GM12891 (cell line): ENCODE measurements at regions not wholly inside any gene's neighbourhood (a gene's known extent, or its start where the extent isn't known, plus 50 kb on each side); places are given as distances from the start of the nearest gene placed in this dataset.
"Not testable (repeated sequence)": the region's sequence is repeated elsewhere in the genome, so short reads cannot be mapped to it uniquely, and the experiment has no call there.

Source experiments
- DNase-seq: peaks from one replicate; pipeline ENCODE4 v3.0.0; 2011; ENCODE audit warnings: low spot score; ENCODE audit not compliant: insufficient read length
- FAIRE-seq: peaks from 2 replicates; lab custom pipeline; 2011; peaks lifted over from hg19 to GRCh38; lab: Jason Lieb, UNC
- PAX5 ChIP-seq: IDR thresholded peaks from 2 replicates; pipeline ENCODE4 v1.6.1; 2011; ENCODE audit warnings: low read length, moderate library complexity, mild to moderate bottlenecking; ENCODE audit not compliant: insufficient read depth, severe bottlenecking
- POLR2A ChIP-seq: IDR thresholded peaks from 2 replicates; pipeline ENCODE4 v1.6.1; 2011; ENCODE audit warnings: low read depth, low read length, control low read depth
- POLR2AphosphoS5 ChIP-seq: IDR thresholded peaks from 2 replicates; pipeline ENCODE4 v1.6.1; 2011; ENCODE audit warnings: low read depth, low read length, control low read depth
- POU2F2 ChIP-seq: IDR thresholded peaks from 2 replicates; pipeline ENCODE4 v1.6.1; 2011; ENCODE audit warnings: low read depth, mild to moderate bottlenecking, control low read depth, low read length, moderate library complexity
- SPI1 ChIP-seq: IDR thresholded peaks from 2 replicates; pipeline ENCODE4 v1.6.1; 2011; ENCODE audit warnings: low read depth, low read length, control low read depth
- TAF1 ChIP-seq: IDR thresholded peaks from 2 replicates; pipeline ENCODE4 v1.6.1; 2011; ENCODE audit warnings: low read depth, low read length, control low read depth

GRCh38 chr3:132135628-132136333, 101.0 kb upstream of the CPNE4 start:
- TF ChIP-seq TAF1 (no peak), POLR2A (no peak), POU2F2 (no peak), POLR2AphosphoS5 (no peak), PAX5 (no peak), SPI1 (no peak)
- FAIRE-seq (no peak), DNase-seq (no peak)

DNA sequence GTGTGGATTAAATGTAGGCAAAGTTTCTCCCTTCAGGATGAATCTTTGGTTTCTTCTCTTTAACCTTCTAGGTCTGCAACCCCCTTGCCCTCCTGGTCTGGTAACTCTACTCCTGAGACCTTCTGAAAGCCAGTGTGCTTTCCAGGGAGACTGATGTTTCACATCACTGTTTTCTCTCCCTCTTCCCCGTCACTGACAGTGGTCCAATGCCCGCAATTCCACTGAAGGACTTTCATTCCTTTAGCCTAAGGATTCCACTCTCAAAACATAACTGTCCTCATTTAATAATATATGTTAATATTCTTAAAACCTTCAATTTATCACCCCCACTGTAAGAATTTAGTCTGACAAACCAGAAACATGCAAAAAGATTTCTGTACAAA, 101.5 kb upstream of the CPNE4 start:
- no peak for FAIRE-seq
- TF ChIP-seq TAF1 (no peak), POLR2AphosphoS5 (no peak), SPI1 (no peak), PAX5 (no peak), POU2F2 (no peak), POLR2A (no peak)
- no peak for DNase-seq

DNA sequence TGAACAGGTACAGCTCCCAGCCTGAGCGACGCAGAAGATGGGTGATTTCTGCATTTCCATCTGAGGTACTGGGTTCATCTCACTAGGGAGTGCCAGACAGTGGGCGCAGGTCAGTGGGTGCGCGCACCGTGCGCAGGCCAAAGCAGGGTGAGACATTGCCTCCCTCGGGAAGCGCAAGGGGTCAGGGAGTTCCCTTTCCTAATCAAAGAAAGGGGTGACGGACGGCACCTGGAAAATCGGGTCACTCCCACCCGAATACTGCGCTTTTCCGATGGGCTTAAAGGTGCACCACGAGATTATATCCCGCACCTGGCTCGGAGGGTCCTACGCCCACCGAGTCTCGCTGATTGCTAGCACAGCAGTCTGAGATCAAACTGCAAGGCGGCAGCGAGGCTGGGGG, 102.1 kb upstream of the CPNE4 start:
- not testable (repeated sequence) for DNase-seq, FAIRE-seq

DNA sequence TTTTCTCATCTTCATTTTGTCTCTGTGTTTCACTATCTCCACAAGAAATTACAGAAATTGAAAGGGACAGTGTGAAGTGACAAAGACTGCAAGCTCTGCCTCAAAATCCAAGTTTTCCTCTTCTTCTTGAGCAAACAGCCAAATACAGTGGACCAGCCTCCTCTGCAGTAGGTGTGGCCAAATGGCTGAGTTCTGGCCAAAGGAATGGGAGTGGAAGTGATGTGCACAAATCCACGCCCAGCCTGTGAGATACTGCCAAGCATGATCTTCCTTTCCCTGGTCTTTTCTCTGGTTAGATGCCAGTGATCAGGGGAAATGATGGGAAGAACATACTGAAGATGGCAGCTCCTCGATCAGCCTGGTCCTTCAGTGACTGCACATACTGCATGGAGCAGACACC, 111.0 kb upstream of the CPNE4 start:
- DNase-seq (no peak), FAIRE-seq (no peak)
- no peak for TF ChIP-seq SPI1
- no peak for TF ChIP-seq POU2F2
- TF ChIP-seq POLR2A, result no peak
- TF ChIP-seq POLR2AphosphoS5, result no peak
- no peak for TF ChIP-seq PAX5
- TF ChIP-seq TAF1, result no peak

GRCh38 chr3:132154619-132155018, 119.8 kb upstream of the CPNE4 start:
- FAIRE-seq, result no peak
- no peak for DNase-seq
- TF ChIP-seq POLR2A (no peak), SPI1 (no peak), PAX5 (no peak), TAF1 (no peak), POLR2AphosphoS5 (no peak)

GRCh38 chr3:132159145-132159544, 124.3 kb upstream of the CPNE4 start:
- FAIRE-seq (no peak), DNase-seq (no peak)
- TF ChIP-seq POLR2A, result no peak
- no peak for TF ChIP-seq TAF1
- TF ChIP-seq POLR2AphosphoS5, result no peak
- no peak for TF ChIP-seq PAX5
- no peak for TF ChIP-seq SPI1
- no peak for TF ChIP-seq POU2F2

- no peak for TF ChIP-seq TAF1
- no peak for TF ChIP-seq POLR2AphosphoS5
- TF ChIP-seq POU2F2, result no peak
- TF ChIP-seq PAX5, result no peak
- no peak for TF ChIP-seq POLR2A
- TF ChIP-seq SPI1, result no peak
- FAIRE-seq (no peak), DNase-seq (no peak)
These were observed 125.4 kb upstream of the CPNE4 start for GRCh38 chr3:132160198-132160597.

GRCh38 chr3:132161608-132162007, 126.8 kb upstream of the CPNE4 start:
- TF ChIP-seq PAX5 (no peak), TAF1 (no peak), SPI1 (no peak), POLR2AphosphoS5 (no peak)
- FAIRE-seq (no peak), DNase-seq (no peak)

DNA sequence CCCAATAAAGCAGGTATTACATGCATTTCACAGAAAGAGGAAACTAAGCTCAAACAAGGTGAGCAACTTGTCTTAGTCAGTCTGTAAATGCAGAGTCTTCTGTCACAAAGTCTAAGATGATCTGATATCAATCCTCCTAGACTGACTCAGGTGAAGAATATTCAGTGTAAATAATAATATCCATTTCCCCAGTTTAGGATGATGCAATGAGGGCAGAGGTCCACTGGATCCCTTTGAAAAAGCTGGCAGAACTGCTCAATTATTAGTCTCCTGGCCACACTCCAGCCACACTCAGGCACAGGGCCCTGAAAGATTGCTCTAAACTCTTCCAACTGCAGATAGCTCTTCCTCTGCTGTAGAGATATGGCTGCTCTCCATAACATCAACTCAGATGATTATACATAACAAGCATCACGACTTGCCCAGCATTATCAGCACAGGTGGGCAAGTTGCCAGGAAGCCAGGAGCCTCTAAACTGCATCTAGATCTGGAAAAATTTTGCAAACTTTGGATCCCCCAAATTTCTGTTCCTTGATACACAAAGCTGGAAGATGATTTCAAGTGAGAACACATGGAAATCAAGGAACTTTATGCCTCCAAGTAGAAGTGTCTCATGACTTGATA, 129.8 kb upstream of the CPNE4 start:
- TF ChIP-seq TAF1, result no peak
- TF ChIP-seq PAX5, result no peak
- no peak for TF ChIP-seq POLR2AphosphoS5
- TF ChIP-seq POU2F2, result no peak
- TF ChIP-seq SPI1, result no peak
- TF ChIP-seq POLR2A, result no peak
- no peak for FAIRE-seq
- no peak for DNase-seq

DNA sequence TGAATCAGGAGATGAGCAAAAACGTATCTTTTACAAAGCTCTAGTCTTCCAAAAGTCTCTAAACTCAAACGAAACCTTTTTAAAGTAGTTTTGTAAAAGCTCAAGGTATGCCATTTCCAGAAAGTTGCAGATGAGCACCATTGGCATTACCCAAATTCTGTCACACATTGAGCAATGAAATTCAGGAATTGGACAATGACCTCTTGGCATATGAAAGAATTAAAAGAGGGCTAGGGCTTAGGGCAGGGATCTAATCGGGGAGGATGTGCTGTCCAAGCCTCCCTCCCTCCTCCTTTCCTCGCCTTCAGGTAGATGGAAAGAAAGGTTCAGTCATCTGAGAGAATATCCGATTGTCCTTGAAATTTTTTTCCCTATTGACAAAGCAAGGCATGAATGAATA, 133.1 kb upstream of the CPNE4 start:
- DNase-seq (no peak), FAIRE-seq (no peak)
- no peak for TF ChIP-seq SPI1
- TF ChIP-seq TAF1, result no peak
- no peak for TF ChIP-seq POLR2AphosphoS5
- no peak for TF ChIP-seq PAX5
- TF ChIP-seq POLR2A, result no peak
- no peak for TF ChIP-seq POU2F2

DNA sequence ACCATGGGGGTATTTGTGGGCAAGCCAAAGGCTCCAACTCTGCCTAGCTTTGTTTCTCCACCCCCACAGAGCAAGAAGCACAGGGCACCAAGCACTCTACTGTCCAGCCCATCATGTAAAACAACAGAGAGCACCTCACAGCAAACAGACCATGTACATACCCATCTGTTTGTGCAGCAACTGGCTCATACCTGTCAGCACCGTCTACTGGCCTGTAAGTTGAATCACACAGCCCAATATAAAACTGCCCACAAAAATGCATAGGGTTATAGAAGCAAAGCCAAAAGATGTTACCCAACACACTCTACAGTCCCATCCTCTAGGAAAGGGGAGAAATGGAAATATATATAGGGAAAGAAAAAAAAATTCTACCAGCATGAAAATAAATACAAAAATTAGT, 139.7 kb upstream of the CPNE4 start:
- TF ChIP-seq POLR2AphosphoS5 (no peak), PAX5 (no peak), POLR2A (no peak), POU2F2 (no peak), TAF1 (no peak), SPI1 (no peak)
- FAIRE-seq (no peak), DNase-seq (no peak)
